Femur (tissue), 1 donor: ENCODE measurements at regions not wholly inside any gene's neighbourhood (a gene's known extent, or its start where the extent isn't known, plus 50 kb on each side); places are given as distances from the start of the nearest gene placed in this dataset.
"Not testable (repeated sequence)": the region's sequence is repeated elsewhere in the genome, so short reads cannot be mapped to it uniquely, and the experiment has no call there.

Experiments
- DNase-seq: peaks from one replicate; pipeline ENCODE4 v3.0.0-alpha.2; 2017

GRCh38 chr21:35982717-35983116 is 77.6 kb downstream of the SETD4 start:
- no peak for DNase-seq

DNA sequence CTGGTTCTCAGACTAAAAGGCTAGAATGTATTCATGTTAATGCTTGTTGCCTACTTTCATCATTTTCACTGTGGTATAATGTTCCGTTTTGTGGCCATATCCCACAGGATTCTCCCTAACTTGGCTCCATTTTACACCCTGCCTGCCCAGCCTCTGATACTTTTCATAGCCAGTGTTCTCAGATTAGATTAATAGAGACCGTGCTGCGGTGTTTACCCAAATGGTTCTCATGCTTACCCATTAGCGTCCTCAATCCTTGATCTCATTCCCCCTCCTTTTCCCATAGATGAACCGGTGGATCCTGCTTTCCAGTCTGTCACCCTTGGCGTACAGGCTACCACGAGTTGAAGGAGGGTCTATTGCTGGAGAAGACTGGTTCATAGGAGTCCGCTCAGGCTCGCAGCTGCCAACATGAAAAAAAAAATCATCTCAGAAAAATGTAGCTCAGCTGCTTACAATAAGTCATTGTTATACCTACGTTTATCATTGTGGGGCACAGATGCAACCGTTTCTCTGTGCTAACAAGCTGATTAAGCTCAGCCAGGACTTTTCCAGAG is 78.7 kb downstream of the SETD4 start:
- no peak for DNase-seq

DNA sequence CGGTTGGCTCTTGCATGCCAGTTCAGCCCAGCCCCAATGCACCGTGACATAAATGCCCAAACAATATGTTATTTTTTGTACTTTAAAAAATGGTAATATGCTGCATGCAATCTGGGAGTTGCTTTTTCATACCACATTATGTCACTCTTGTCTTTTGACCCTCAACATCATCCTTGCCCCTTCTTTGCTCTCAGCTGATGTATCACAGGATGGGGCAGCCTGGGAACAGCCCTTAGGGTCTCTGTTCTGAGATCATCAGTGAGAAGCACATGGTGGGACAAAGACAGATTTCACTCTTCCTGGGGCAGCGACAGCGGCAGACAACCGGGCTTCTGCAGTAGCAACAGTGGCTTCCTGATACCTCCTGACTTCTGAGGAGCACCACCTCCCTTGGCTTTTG is 79.5 kb downstream of the SETD4 start:
- no peak for DNase-seq

- DNase-seq = not testable (repeated sequence)
These were observed 82.5 kb downstream of the SETD4 start for GRCh38 chr21:35977860-35978259.

GRCh38 chr21:35976929-35977328 is 83.4 kb downstream of the SETD4 start:
- DNase-seq = no peak

DNA sequence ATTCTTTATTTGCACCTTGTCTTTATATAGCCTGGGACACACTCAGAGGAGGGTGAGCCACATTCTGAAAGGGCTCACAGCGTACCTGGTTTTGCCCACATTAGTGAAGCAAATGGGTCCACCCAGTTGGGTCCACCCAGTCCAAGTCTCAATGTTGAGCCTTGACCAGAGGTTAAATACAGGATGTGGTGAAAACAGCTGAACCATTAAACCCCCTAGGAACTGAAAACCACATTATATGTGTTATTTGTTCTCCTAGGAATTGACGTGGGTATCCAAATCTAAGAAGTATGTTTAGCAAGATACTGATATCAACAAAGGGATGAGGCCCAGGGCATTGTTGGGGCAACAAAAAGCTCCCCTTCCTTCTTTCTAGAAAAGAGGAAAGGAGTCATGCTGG is 83.8 kb downstream of the SETD4 start:
- no peak for DNase-seq

- DNase-seq = no peak
These were observed 85.6 kb downstream of the SETD4 start for GRCh38 chr21:35974775-35975174.

GRCh38 chr21:35971824-35972223 is 88.5 kb downstream of the SETD4 start:
- no peak for DNase-seq

- no peak for DNase-seq
These were observed 91.0 kb downstream of the SETD4 start for GRCh38 chr21:35969281-35969680.

GRCh38 chr21:35968564-35968963 is 91.8 kb downstream of the SETD4 start:
- no peak for DNase-seq

DNA sequence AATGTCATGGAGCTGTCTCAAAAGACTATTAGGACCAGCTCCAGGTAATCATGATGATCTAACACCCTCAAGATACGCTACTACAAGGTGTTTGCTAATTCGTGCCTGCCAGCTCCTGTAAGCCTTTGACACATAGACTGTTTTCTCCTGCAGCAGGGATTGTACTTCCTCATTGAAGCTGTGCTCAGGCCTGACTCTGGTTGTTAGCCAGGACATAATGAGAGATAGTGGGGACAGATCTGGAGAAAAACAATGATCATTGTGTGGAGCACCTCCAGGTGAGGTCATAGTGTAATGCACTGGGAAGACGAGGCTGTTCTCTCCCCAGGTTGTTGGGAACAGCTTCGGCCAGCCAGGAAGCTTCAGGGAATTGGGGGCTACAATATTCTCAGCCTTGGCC is 94.6 kb downstream of the SETD4 start:
- no peak for DNase-seq

GRCh38 chr21:35963920-35964451 is 96.3 kb downstream of the SETD4 start:
- no peak for DNase-seq

DNA sequence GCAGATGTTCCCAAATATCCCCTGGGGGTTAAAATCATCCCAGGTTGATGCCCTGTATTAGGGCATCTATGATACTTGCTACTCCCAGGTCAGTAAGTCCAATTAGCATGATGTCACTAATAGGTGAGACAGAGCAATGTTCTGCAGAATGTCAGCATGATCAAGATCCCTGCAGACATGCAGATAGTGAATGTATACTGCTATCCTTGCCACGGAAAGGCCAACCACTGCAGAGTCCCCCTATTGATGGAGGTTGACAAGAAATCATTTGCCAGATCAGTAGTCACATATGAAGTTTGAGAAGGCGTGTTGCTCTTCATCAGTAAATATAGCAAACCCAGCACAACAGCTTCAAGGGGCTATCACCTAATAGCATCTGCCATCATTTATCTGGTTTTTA is 97.4 kb downstream of the SETD4 start:
- DNase-seq = no peak

- no peak for DNase-seq
These were observed 106.3 kb downstream of the SETD4 start for GRCh38 chr21:35954066-35954465.

DNA sequence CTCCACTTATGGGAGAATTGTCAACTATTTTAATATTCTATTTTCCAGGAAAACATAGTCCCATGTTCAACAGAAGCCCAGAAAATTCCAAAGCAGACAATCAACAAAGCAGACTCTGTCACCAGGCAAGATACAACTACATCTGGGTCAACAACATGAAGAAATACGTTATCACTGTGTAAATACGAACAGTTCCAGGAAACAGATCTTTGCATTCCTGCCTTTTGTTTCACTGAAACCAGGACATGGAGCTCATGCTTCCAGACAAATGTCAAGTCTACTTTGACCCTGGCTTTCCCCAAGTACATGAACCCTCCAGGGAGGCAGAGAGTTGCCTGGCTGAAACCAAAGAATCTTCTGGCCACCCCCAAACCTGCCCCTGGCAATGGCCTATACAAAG is 106.7 kb downstream of the SETD4 start:
- DNase-seq = no peak

DNA sequence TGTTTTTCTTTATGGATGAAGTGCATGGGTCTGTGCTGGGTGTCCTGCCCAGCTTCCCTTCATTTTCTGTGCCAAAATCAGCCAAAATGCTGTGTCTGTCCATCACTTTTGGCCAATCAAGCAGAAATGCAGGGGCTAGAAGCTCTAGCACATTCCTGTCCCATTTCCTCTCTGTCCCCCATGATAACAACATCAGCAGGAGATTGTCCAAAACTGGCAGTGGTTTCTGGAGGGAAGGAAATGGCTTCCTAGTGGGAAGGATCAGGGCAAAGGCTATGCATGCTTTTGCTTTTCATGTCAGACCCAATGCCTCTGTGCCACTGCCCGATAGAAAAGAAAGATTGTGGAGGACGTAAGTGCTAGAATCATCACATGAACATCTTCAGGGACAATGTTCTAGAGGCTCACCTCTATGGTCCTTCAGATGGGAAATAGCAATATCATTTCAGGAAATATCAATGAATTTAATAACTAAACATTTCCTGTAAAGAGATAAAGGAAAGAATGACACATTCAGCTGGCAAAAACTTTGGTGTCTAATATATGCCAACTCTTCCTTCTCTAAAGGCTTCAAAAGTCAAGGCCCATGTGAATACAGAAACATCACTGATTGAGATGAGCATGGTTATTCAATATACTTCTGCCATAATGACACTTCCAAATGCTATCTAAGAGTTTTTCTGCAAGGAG is 107.5 kb downstream of the SETD4 start:
- no peak for DNase-seq

- no peak for DNase-seq
These were observed 111.3 kb downstream of the SETD4 start for GRCh38 chr21:35948982-35949381.

- no peak for DNase-seq
These were observed 115.1 kb downstream of the SETD4 start for GRCh38 chr21:35945089-35945671.

GRCh38 chr21:35943752-35944151 is 116.6 kb downstream of the SETD4 start:
- DNase-seq = no peak

DNA sequence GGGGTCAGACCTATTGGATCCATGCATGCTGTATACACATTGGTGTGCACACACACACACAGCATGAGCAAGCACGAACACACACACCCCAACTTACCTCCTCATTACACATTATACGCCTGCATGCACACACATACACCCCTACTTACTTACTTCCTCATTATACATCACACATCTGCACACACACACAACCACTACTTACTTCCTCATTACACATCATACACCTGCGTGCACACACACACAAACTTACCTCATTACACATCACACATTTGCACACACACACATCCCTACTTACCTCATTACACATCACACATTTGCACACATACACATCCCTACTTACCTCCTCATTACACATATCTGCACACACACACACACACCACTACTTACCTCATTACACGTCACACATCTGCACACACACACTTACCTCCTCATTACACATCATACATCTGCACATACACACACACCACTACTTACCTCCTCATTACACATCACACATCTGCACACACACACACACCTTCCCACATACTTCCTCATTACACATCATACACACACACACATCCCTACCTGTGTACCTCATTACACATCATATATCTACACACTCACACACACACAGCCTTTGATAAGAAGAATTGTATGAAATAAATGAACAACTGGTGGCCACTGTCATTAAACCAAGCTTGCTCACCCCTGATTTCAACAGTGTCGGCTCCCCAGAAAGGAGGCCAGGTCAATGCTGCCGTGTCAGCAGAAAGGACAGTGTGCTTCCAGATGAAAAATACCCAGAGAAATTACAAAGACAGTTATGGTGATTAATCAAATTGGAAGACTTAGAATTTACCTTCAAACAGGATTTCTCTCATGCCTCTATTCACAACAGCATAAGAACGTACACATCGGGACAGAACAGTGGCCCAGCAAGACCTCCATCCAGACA is 117.8 kb downstream of the SETD4 start:
- DNase-seq = no peak

DNA sequence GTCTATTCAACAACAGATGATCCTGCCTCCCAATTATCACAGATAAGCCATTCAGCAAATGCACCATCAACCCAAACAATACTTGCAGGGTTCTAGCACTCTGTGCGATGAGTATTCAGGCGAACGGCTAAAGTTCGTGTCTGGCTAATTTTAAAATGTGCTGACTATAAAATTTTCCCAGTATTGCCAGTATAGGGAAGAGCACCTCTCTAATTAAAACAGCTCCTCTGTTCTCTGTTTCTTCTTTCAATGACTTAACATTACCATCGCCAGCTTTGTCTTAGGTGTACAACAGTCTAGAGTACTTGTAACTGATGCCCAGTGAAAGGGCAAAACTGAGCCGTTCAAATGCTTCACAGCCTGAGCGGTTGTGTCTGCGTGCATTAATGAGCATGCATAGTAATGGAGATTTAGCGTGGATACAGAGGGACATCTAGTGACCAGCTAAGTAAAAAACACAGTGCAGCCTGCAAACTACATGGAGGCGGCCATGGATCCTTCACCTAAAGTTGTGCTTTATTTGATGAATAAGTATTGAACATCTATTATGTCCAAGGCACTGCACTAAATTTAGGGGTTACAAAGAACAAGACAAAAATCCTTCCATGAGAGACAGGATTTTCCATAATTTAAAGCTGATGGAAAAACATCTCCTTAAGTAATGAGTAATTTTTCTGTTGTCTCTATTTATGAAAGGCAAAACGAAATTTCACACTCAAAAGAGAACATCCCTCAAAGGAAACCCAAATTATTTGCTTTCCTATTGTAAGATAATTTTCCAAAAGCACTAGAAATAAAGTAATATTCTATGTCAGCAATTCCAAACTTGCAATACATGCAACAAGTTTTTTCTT is 120.0 kb downstream of the SETD4 start:
- DNase-seq = peak; percentile 52

DNA sequence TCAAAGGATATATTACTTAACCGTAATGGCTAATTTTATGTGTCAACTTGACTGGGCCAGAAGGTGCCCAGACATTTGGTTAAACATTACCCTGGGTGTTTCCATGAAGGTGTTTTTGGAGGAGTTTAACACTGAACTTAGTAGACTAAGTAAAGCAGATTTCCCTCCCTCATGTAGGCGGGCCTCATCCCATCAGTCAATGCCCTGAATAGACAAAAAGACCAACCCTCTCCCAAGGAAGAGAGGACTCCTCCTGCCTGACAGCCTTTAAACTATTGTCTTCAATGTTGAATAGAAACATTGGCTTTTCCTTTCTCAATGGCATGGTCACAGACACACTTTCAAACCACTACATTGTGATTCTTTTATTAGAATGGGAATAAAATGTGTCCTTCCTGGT is 121.9 kb downstream of the SETD4 start:
- DNase-seq = no peak
